ENCODE measurements at regions not wholly inside any gene's neighbourhood (a gene's known extent, or its start where the extent isn't known, plus 50 kb on each side); places are given as distances from the start of the nearest gene placed in this dataset.

DNA sequence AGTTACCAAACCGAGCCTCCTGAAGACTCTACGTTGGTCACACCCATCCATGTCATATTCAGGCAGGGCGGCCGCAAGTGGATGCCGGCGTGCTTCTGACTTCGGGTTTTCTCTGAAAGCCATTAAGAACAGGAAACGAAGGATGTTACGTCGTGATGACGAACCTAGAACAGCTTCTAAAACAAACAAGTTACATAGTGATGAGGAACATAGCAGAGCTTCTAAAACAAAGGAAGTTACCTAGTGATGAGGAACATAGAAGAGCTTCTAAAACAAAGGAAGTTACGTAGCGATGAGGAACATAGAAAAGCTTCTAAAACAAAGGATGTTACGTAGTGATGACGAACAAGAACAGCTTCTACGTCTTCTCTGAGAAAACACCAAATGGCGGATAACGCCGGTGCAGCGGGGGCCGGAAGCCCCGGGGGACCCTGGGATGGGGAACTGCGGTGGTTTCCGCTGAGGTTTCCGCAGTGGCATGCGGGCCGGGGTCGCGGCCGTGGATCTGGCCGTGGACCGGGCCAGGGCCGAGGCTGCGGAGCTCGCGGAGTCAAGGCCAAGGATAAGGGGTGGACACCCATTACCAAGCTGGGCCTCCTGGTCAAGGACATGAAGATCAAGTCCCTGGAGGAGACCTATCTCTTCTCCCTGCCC is 141.1 kb downstream of the SOCS6 start:
- Histone ChIP-seq H3K4me1 (ENCODE audit: control insufficient read depth in 1 of 2, insufficient read depth in 2 of 2, low read length in 2 of 2) (peaks cover 0 to 5% of the 10 kb centered on the region in 2 experiments), H2AK5ac (ENCODE audit: low read length) (no peak overlapping the region), H3K18ac (ENCODE audit: low read length) (no peak overlapping the region), H3K4ac (ENCODE audit: low read depth, low read length) (no peak overlapping the region), H3K79me2 (ENCODE audit: control insufficient read depth, insufficient read depth, low read length, poor library complexity) (no peaks in the 10 kb centered on the region), H4K91ac (ENCODE audit: low read depth, low read length) (no peak overlapping the region), H3K9ac (ENCODE audit: low read length) (no peak overlapping the region), H2BK5ac (ENCODE audit: low read depth, low read length, poor library complexity) (no peak overlapping the region), H2BK120ac (ENCODE audit: insufficient read depth, low read length, poor library complexity) (no peak overlapping the region), H3K4me2 (ENCODE audit: low read length) (no peak overlapping the region), H3K9me3 (ENCODE audit: insufficient read depth, low read depth, low read length) (peaks cover 1% of the 10 kb centered on the region), H4K8ac (ENCODE audit: low read depth, low read length) (no peak overlapping the region), H3K36me3 (ENCODE audit: control insufficient read depth in 1 of 2, insufficient read depth in 2 of 2, low read length in 2 of 2) (no peaks in the 10 kb centered on the region), H2AFZ (ENCODE audit: insufficient read depth, low read length, poor library complexity) (no peak overlapping the region), H4K12ac (ENCODE audit: low read depth, low read length) (no peak overlapping the region), H3K23ac (ENCODE audit: low read length) (no peak overlapping the region), H3K4me3 (ENCODE audit: low read depth, low read length) (no peak overlapping the region), H3K14ac (ENCODE audit: low read length) (no peak overlapping the region), H3K27ac (ENCODE audit: low read depth, low read length) (no peak overlapping the region), H3K79me1 (ENCODE audit: low read length) (peaks cover 1% of the 10 kb centered on the region), H3K27me3 (ENCODE audit: insufficient read depth, low read length) (no peaks in the 10 kb centered on the region), H2BK12ac (ENCODE audit: low read length) (no peak overlapping the region)
- no peak for DNase-seq
- no CpG with 5 or more reads among the region's 36 CpGs for WGBS (ENCODE audit: extremely low coverage, insufficient coverage, insufficient read length)

DNA sequence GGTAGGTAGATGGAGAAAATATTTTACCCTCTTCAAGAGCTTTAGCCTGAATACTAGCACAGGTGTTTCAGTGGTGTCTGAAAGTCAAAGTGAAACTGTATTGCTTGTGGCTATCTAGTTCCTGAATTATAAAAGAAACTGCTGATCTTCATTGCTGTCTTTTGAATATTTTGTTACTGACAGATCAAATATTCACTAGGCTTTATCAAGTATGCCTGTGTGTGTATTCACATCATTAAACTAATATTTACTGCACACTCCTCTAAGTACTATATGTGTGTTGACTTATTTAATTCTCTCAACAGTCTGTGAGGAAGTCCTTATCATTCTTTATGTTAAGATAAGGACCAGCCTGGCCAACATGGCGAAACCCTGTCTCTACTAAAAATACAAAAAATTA is 139.6 kb downstream of the SOCS6 start:
- Histone ChIP-seq H3K4ac (ENCODE audit: low read depth, low read length) (no peak overlapping the region), H3K14ac (ENCODE audit: low read length) (no peak overlapping the region), H2BK5ac (ENCODE audit: low read depth, low read length, poor library complexity) (no peak overlapping the region), H4K12ac (ENCODE audit: low read depth, low read length) (no peak overlapping the region), H3K9ac (ENCODE audit: low read length) (no peak overlapping the region), H3K27ac (ENCODE audit: low read depth, low read length) (no peak overlapping the region), H3K4me2 (ENCODE audit: low read length) (no peak overlapping the region), H3K79me1 (ENCODE audit: low read length) (peaks cover 1% of the 10 kb centered on the region), H3K4me3 (ENCODE audit: low read depth, low read length) (no peak overlapping the region), H4K91ac (ENCODE audit: low read depth, low read length) (no peak overlapping the region), H4K8ac (ENCODE audit: low read depth, low read length) (no peak overlapping the region), H3K9me3 (ENCODE audit: insufficient read depth, low read depth, low read length) (peaks cover 1% of the 10 kb centered on the region), H3K27me3 (ENCODE audit: insufficient read depth, low read length) (no peaks in the 10 kb centered on the region), H2BK120ac (ENCODE audit: insufficient read depth, low read length, poor library complexity) (no peak overlapping the region), H2AFZ (ENCODE audit: insufficient read depth, low read length, poor library complexity) (no peak overlapping the region), H3K4me1 (ENCODE audit: control insufficient read depth in 1 of 2, insufficient read depth in 2 of 2, low read length in 2 of 2) (peaks cover 0 to 11% of the 10 kb centered on the region in 2 experiments), H3K79me2 (ENCODE audit: control insufficient read depth, insufficient read depth, low read length, poor library complexity) (no peaks in the 10 kb centered on the region), H3K36me3 (ENCODE audit: control insufficient read depth in 1 of 2, insufficient read depth in 2 of 2, low read length in 2 of 2) (no peaks in the 10 kb centered on the region), H2BK12ac (ENCODE audit: low read length) (no peak overlapping the region), H3K23ac (ENCODE audit: low read length) (no peak overlapping the region), H2AK5ac (ENCODE audit: low read length) (no peak overlapping the region), H3K18ac (ENCODE audit: low read length) (no peak overlapping the region)
- WGBS (ENCODE audit: extremely low coverage, insufficient coverage, insufficient read length) = no CpG with 5 or more reads among the region's 1 CpG
- DNase-seq = no peak

DNA sequence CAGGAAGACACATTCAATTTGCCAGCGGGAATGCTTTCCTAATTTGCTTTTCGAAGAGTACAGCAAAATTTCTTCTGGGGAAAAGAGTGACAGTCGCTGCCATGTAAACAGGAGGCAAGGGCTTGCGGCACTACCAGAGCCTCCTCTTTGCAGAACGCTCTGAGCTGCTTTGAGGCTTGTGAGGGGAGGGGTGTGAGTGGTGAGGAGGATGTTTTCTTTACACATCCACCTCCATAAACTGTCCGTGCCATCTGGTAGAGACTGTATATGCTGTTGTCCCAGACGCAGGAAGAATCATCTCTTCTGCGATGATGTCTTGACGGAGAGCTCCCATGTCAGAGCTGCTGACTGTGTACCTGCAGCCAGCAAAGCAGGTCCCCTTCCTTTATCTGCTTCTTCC is 138.0 kb downstream of the SOCS6 start:
- Histone ChIP-seq H3K79me2 (ENCODE audit: control insufficient read depth, insufficient read depth, low read length, poor library complexity) (no peaks in the 10 kb centered on the region), H3K27ac (ENCODE audit: low read depth, low read length) (no peak overlapping the region), H3K4ac (ENCODE audit: low read depth, low read length) (no peak overlapping the region), H3K18ac (ENCODE audit: low read length) (no peak overlapping the region), H2AK5ac (ENCODE audit: low read length) (no peak overlapping the region), H4K91ac (ENCODE audit: low read depth, low read length) (no peak overlapping the region), H3K27me3 (ENCODE audit: insufficient read depth, low read length) (no peaks in the 10 kb centered on the region), H2BK12ac (ENCODE audit: low read length) (no peak overlapping the region), H2BK120ac (ENCODE audit: insufficient read depth, low read length, poor library complexity) (no peak overlapping the region), H3K14ac (ENCODE audit: low read length) (no peak overlapping the region), H3K36me3 (ENCODE audit: control insufficient read depth in 1 of 2, insufficient read depth in 2 of 2, low read length in 2 of 2) (no peaks in the 10 kb centered on the region), H3K79me1 (ENCODE audit: low read length) (peaks cover 2% of the 10 kb centered on the region), H4K8ac (ENCODE audit: low read depth, low read length) (no peak overlapping the region), H3K9me3 (ENCODE audit: insufficient read depth, low read depth, low read length) (peaks cover 1% of the 10 kb centered on the region), H3K4me2 (ENCODE audit: low read length) (no peak overlapping the region), H2BK5ac (ENCODE audit: low read depth, low read length, poor library complexity) (no peak overlapping the region), H3K23ac (ENCODE audit: low read length) (no peak overlapping the region), H2AFZ (ENCODE audit: insufficient read depth, low read length, poor library complexity) (no peak overlapping the region), H3K4me3 (ENCODE audit: low read depth, low read length) (no peak overlapping the region), H3K9ac (ENCODE audit: low read length) (no peak overlapping the region), H4K12ac (ENCODE audit: low read depth, low read length) (no peak overlapping the region), H3K4me1 (ENCODE audit: control insufficient read depth in 1 of 2, insufficient read depth in 2 of 2, low read length in 2 of 2) (peaks cover 3 to 15% of the 10 kb centered on the region in 2 experiments)
- no CpG with 5 or more reads among the region's 9 CpGs for WGBS (ENCODE audit: extremely low coverage, insufficient coverage, insufficient read length)
- no peak for DNase-seq

DNA sequence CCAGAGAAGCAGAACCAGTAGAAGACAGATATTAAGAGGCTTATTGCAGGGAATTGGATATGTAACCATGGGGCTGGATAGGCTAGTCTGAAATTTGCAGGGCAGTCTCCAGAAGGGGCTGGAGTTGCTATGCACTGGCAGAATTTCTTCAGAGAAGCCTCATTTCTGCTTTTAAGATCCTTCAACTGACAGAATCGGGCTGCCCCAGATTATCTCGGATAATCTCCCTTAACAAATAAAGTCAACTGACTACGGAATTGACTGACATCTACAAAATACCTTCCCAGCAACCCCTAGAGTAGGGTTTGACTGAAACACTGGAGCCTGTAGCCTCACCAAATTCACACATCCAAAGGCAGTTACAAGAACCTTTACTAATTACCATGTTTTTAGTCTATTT is 136.4 kb downstream of the SOCS6 start:
- Histone ChIP-seq H4K12ac (ENCODE audit: low read depth, low read length) (no peak overlapping the region), H3K4me2 (ENCODE audit: low read length) (no peak overlapping the region), H3K18ac (ENCODE audit: low read length) (no peak overlapping the region), H4K91ac (ENCODE audit: low read depth, low read length) (no peak overlapping the region), H2AK5ac (ENCODE audit: low read length) (no peak overlapping the region), H2BK12ac (ENCODE audit: low read length) (no peak overlapping the region), H3K27ac (ENCODE audit: low read depth, low read length) (no peak overlapping the region), H3K14ac (ENCODE audit: low read length) (no peak overlapping the region), H3K27me3 (ENCODE audit: insufficient read depth, low read length) (no peaks in the 10 kb centered on the region), H3K9me3 (ENCODE audit: insufficient read depth, low read depth, low read length) (peaks cover 1% of the 10 kb centered on the region), H3K4ac (ENCODE audit: low read depth, low read length) (no peak overlapping the region), H3K4me1 (ENCODE audit: control insufficient read depth in 1 of 2, insufficient read depth in 2 of 2, low read length in 2 of 2) (peaks cover 3 to 11% of the 10 kb centered on the region in 2 experiments), H3K23ac (ENCODE audit: low read length) (no peak overlapping the region), H3K79me1 (ENCODE audit: low read length) (peaks cover 2% of the 10 kb centered on the region), H2AFZ (ENCODE audit: insufficient read depth, low read length, poor library complexity) (no peak overlapping the region), H4K8ac (ENCODE audit: low read depth, low read length) (no peak overlapping the region), H2BK5ac (ENCODE audit: low read depth, low read length, poor library complexity) (no peak overlapping the region), H3K36me3 (ENCODE audit: control insufficient read depth in 1 of 2, insufficient read depth in 2 of 2, low read length in 2 of 2) (no peaks in the 10 kb centered on the region), H2BK120ac (ENCODE audit: insufficient read depth, low read length, poor library complexity) (no peak overlapping the region), H3K4me3 (ENCODE audit: low read depth, low read length) (no peak overlapping the region), H3K79me2 (ENCODE audit: control insufficient read depth, insufficient read depth, low read length, poor library complexity) (no peaks in the 10 kb centered on the region), H3K9ac (ENCODE audit: low read length) (no peak overlapping the region)
- DNase-seq = no peak
- no CpG with 5 or more reads among the region's 3 CpGs for WGBS (ENCODE audit: extremely low coverage, insufficient coverage, insufficient read length)
